Ishikawa (cell line): ENCODE measurements at regions not wholly inside any gene's neighbourhood (a gene's known extent, or its start where the extent isn't known, plus 50 kb on each side); places are given as distances from the start of the nearest gene placed in this dataset.

Experiments used
- NFIC ChIP-seq: IDR thresholded peaks from 2 replicates; pipeline ENCODE4 v1.6.1; 2012
- RAD21 ChIP-seq: IDR thresholded peaks from 2 replicates; pipeline ENCODE4 v1.6.1; 2012; ENCODE audit warnings: low read depth
- TAF1 ChIP-seq: IDR thresholded peaks from 2 replicates; pipeline ENCODE4 v1.6.1; 2012; ENCODE audit warnings: low read depth, mild to moderate bottlenecking
- TF ChIP-seq, protein P1 (sequence below): IDR thresholded peaks from 2 replicates; pipeline ENCODE4 v1.6.1; 2012; ENCODE audit warnings: low read depth, mild to moderate bottlenecking

DNA sequence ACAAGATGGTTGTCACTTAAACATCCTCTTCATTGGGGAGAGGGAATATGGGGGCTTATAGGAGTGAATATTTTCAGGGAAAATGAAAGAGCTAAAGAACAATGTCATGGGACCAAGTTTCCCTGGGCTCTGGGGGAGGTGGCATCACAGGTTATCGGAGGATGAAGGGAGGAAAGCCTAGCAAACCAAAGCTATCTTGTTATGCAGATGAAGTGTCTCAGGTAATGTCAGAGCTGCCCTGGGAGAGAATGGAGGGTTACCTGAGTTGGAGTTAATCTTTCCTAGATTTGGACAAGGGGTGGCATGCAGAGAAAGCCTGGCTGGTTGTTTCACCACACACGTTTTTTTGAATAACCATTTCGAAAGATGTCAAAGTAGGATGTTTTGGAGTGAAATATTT is 308.1 kb upstream of the ATP10A start:
- TF ChIP-seq, protein P1, sequence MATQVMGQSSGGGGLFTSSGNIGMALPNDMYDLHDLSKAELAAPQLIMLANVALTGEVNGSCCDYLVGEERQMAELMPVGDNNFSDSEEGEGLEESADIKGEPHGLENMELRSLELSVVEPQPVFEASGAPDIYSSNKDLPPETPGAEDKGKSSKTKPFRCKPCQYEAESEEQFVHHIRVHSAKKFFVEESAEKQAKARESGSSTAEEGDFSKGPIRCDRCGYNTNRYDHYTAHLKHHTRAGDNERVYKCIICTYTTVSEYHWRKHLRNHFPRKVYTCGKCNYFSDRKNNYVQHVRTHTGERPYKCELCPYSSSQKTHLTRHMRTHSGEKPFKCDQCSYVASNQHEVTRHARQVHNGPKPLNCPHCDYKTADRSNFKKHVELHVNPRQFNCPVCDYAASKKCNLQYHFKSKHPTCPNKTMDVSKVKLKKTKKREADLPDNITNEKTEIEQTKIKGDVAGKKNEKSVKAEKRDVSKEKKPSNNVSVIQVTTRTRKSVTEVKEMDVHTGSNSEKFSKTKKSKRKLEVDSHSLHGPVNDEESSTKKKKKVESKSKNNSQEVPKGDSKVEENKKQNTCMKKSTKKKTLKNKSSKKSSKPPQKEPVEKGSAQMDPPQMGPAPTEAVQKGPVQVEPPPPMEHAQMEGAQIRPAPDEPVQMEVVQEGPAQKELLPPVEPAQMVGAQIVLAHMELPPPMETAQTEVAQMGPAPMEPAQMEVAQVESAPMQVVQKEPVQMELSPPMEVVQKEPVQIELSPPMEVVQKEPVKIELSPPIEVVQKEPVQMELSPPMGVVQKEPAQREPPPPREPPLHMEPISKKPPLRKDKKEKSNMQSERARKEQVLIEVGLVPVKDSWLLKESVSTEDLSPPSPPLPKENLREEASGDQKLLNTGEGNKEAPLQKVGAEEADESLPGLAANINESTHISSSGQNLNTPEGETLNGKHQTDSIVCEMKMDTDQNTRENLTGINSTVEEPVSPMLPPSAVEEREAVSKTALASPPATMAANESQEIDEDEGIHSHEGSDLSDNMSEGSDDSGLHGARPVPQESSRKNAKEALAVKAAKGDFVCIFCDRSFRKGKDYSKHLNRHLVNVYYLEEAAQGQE: no peak
- no peak for TF ChIP-seq RAD21
- no peak for TF ChIP-seq NFIC
- TF ChIP-seq TAF1: no peak
